MM.1S (cell line): ENCODE measurements at regions not wholly inside any gene's neighbourhood (a gene's known extent, or its start where the extent isn't known, plus 50 kb on each side); places are given as distances from the start of the nearest gene placed in this dataset.

Experiments used
- DNase-seq: peaks from one replicate; pipeline ENCODE4 v3.0.0-alpha.2; 2015
- H2AFZ ChIP-seq: fragments of 300-600 bp; sonication (generic); 2 replicates; pipeline ENCODE4 v1.6.0; 2016; ENCODE audit warnings: antibody characterized with exemption, low read length
- H3F3A ChIP-seq: fragments of 300-600 bp; sonication (generic); 2 replicates; pipeline ENCODE4 v1.6.1; 2016; ENCODE audit warnings: mild to moderate bottlenecking, antibody characterized with exemption, low read length, moderate library complexity, mixed read lengths; ENCODE audit not compliant: insufficient read depth
- H3K27ac ChIP-seq: fragments of 300-600 bp; sonication (generic); 2 replicates; pipeline ENCODE4 v1.5.1; 2016; ENCODE audit warnings: mild to moderate bottlenecking, low read length
- H3K27me3 ChIP-seq: fragments of 300-600 bp; sonication (generic); replicated peaks from 2 replicates; pipeline ENCODE4 v1.6.0; 2016; ENCODE audit warnings: low read length; ENCODE audit not compliant: insufficient read depth
- H3K36me3 ChIP-seq: fragments of 300-600 bp; sonication (generic); replicated peaks from 2 replicates; pipeline ENCODE4 v1.6.1; 2016; ENCODE audit warnings: mild to moderate bottlenecking, low read length, mixed read lengths; ENCODE audit not compliant: insufficient read depth
- H3K4me1 ChIP-seq: fragments of 300-600 bp; sonication (generic); 2 replicates; pipeline ENCODE4 v1.6.1; 2016; ENCODE audit warnings: low read length, mixed read lengths
- H3K4me2 ChIP-seq: fragments of 300-600 bp; sonication (generic); 2 replicates; pipeline ENCODE4 v1.6.0; 2016; ENCODE audit warnings: low read depth, low read length
- H3K4me3 ChIP-seq: fragments of 300-600 bp; sonication (generic); 2 replicates; pipeline ENCODE4 v1.5.1; 2016; ENCODE audit warnings: low read length, mixed read lengths
- H3K79me2 ChIP-seq: fragments of 300-600 bp; sonication (generic); 2 replicates; pipeline ENCODE4 v1.6.1; 2016; ENCODE audit warnings: mixed run types, low read length, mixed read lengths
- H3K9ac ChIP-seq: fragments of 300-600 bp; sonication (generic); 2 replicates; pipeline ENCODE4 v1.6.1; 2016; ENCODE audit warnings: low read length, mixed read lengths
- H3K9me2 ChIP-seq: fragments of 300-600 bp; sonication (generic); replicated peaks from 2 replicates; pipeline ENCODE4 v1.6.1; 2016; ENCODE audit warnings: mild to moderate bottlenecking, low read length, mixed read lengths; ENCODE audit not compliant: insufficient read depth
- H3K9me3 ChIP-seq: fragments of 300-600 bp; sonication (generic); replicated peaks from 2 replicates; pipeline ENCODE4 v1.6.1; 2016; ENCODE audit warnings: mild to moderate bottlenecking, low read length, mixed read lengths; ENCODE audit not compliant: insufficient read depth
- H4K20me1 ChIP-seq: fragments of 300-600 bp; sonication (generic); 2 replicates; pipeline ENCODE4 v1.6.1; 2016; ENCODE audit warnings: mild to moderate bottlenecking, low read length, moderate library complexity, mixed read lengths; ENCODE audit not compliant: insufficient read depth
- CTCF ChIP-seq: fragments of 300-600 bp; sonication (generic); IDR thresholded peaks from 2 replicates; pipeline ENCODE4 v1.5.1; 2016; ENCODE audit warnings: antibody characterized with exemption, low read length, mixed read lengths
- EZH2 ChIP-seq: fragments of 300-600 bp; sonication (generic); optimal IDR thresholded peaks from 2 replicates; pipeline ENCODE3; 2017; ENCODE audit warnings: low read depth, mild to moderate bottlenecking, antibody characterized with exemption, low read length, mixed read lengths
- EZH2phosphoT487 ChIP-seq: fragments of 300-600 bp; sonication (generic); IDR thresholded peaks from 2 replicates; pipeline ENCODE4 v1.6.1; 2018; ENCODE audit warnings: antibody characterized with exemption, low read length

DNA sequence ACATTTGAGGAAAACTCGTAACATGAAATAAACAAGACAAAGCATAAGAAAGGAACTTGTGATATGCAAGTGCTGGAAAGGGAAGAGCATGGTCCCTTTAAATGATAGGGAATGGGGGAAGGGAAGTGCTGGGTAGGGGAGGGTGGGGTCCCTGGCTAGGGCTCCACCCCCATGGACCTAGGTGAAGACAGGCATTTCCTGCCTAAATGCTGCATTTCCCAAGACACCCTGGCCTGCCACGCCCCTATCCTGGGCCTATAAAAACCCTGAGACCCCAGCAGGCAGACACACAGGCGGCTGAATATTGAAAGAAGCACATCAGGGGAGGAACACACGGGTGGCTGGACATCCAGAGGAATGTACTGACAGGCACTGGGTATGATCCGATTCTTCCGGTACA, 499.9 kb downstream of the ZEB2 start:
- Histone ChIP-seq H3K36me3 (no peaks in the 10 kb centered on the region), H3K27ac (no peak overlapping the region), H3K9me3 (no peaks in the 10 kb centered on the region), H3K9me2 (no peaks in the 10 kb centered on the region), H3K4me3 (no peak overlapping the region), H3F3A (no peaks in the 10 kb centered on the region), H3K27me3 (no peaks in the 10 kb centered on the region), H3K4me1 (no peaks in the 10 kb centered on the region), H3K79me2 (no peaks in the 10 kb centered on the region), H4K20me1 (no peaks in the 10 kb centered on the region), H3K4me2 (no peak overlapping the region), H2AFZ (no peak overlapping the region), H3K9ac (no peak overlapping the region)
- no peak for DNase-seq
- TF ChIP-seq EZH2phosphoT487 = no peak
- TF ChIP-seq EZH2 = no peak
- no peak for TF ChIP-seq CTCF

GRCh38 chr2:144015655-144016245, 504.2 kb downstream of the ZEB2 start:
- Histone ChIP-seq H3K9ac (no peak overlapping the region), H3K79me2 (no peaks in the 10 kb centered on the region), H3K9me3 (no peaks in the 10 kb centered on the region), H3K9me2 (no peaks in the 10 kb centered on the region), H3K4me2 (no peak overlapping the region), H4K20me1 (no peaks in the 10 kb centered on the region), H3K27me3 (no peaks in the 10 kb centered on the region), H3K27ac (no peak overlapping the region), H3F3A (no peaks in the 10 kb centered on the region), H2AFZ (no peak overlapping the region), H3K4me3 (no peak overlapping the region), H3K4me1 (no peaks in the 10 kb centered on the region), H3K36me3 (no peaks in the 10 kb centered on the region)
- no peak for TF ChIP-seq EZH2phosphoT487
- TF ChIP-seq EZH2 = no peak
- TF ChIP-seq CTCF = no peak
- DNase-seq = no peak

DNA sequence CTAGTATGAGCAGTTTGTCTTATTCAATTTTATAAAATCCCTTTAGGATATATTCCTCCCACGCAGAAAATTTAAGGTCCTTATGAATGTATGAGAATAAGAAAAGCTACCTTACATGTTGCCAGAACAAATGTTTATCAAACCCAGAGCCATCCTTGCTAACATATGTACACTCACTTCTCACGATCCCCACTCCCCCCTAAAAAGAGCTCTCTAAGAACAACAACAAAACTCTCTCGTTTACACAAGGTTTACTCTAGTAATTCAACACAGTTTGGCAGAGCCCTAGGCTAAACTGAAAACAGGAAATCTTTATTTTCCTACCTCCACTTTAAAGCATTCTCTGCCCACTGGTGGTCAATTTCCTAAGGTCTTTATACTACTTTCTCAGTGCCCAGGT, 504.9 kb downstream of the ZEB2 start:
- no peak overlapping the region for H2AFZ ChIP-seq
- no peaks in the 10 kb centered on the region for H3K9me2 ChIP-seq
- no peak overlapping the region for H3K9ac ChIP-seq
- H3F3A ChIP-seq = no peaks in the 10 kb centered on the region
- H3K79me2 ChIP-seq = no peaks in the 10 kb centered on the region
- no peaks in the 10 kb centered on the region for H3K9me3 ChIP-seq
- H3K4me2 ChIP-seq = no peak overlapping the region
- no peak for DNase-seq
- H3K27ac ChIP-seq = no peak overlapping the region
- TF ChIP-seq EZH2phosphoT487 (no peak), CTCF (no peak), EZH2 (no peak)
- no peaks in the 10 kb centered on the region for H3K4me1 ChIP-seq
- no peaks in the 10 kb centered on the region for H3K27me3 ChIP-seq
- H3K36me3 ChIP-seq = no peaks in the 10 kb centered on the region
- H3K4me3 ChIP-seq = no peak overlapping the region
- no peaks in the 10 kb centered on the region for H4K20me1 ChIP-seq
